Omental fat pad (tissue), 3 donors: ENCODE measurements at regions not wholly inside any gene's neighbourhood (a gene's known extent, or its start where the extent isn't known, plus 50 kb on each side); places are given as distances from the start of the nearest gene placed in this dataset.

ENCODE experiments used
- ATAC-seq: fragments of 150-250 bp; one replicate; pipeline ENCODE4 v1.9.1; 2016; ENCODE audit warnings: mild to moderate bottlenecking, moderate library complexity; ENCODE audit not compliant: low FRiP score
- DNase-seq: peaks from one replicate; pipeline ENCODE4 v3.0.0-alpha.2; 2019; ENCODE audit warnings: low spot score
- TF ChIP-seq, protein P1 (sequence below), 3 donors: fragments of 450-650 bp; IDR thresholded peaks; one replicate each; pipeline ENCODE4 v1.5.1; 2016 to 2017; ENCODE audit warnings: antibody characterized with exemption in 3 of 3, mild to moderate bottlenecking in 3 of 3, moderate library complexity in 2 of 3

DNA sequence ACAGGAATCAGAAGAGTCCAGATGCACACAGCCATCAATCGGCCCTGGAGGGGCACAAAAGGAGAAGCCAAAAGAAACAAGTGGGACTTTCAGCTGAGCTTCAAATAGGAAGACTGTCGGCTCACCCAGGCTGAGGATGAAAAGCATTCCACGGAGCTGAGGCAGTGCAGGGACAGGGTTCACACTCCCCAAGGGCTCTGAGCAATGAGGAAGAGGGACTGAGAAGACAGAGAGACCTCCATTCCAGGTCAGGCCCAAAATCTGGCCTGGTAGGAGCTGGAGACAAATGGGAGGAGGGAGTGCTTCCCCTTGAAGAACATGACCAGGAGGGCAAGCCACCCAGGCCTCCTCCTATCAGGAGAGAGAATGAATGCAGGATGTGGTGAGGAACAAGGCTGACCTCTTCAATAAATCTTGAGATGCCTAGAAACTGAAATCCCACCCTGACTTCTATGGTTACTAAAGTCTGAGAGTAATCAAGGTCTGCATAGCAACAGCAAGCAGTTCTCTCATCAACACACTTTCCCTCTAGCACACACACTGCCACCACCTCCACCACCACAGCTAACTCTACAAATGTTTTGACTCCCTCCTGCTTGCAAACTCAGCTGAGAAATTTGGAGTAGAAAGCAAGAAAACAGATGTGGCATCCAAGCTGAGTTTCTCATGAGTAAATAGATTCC lies 434.4 kb downstream of the TNS1 start:
- DNase-seq (no peak), ATAC-seq (no peak)
- TF ChIP-seq, protein P1, sequence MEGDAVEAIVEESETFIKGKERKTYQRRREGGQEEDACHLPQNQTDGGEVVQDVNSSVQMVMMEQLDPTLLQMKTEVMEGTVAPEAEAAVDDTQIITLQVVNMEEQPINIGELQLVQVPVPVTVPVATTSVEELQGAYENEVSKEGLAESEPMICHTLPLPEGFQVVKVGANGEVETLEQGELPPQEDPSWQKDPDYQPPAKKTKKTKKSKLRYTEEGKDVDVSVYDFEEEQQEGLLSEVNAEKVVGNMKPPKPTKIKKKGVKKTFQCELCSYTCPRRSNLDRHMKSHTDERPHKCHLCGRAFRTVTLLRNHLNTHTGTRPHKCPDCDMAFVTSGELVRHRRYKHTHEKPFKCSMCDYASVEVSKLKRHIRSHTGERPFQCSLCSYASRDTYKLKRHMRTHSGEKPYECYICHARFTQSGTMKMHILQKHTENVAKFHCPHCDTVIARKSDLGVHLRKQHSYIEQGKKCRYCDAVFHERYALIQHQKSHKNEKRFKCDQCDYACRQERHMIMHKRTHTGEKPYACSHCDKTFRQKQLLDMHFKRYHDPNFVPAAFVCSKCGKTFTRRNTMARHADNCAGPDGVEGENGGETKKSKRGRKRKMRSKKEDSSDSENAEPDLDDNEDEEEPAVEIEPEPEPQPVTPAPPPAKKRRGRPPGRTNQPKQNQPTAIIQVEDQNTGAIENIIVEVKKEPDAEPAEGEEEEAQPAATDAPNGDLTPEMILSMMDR (IDR thresholded peaks at IDR 0.05), result no peak

DNA sequence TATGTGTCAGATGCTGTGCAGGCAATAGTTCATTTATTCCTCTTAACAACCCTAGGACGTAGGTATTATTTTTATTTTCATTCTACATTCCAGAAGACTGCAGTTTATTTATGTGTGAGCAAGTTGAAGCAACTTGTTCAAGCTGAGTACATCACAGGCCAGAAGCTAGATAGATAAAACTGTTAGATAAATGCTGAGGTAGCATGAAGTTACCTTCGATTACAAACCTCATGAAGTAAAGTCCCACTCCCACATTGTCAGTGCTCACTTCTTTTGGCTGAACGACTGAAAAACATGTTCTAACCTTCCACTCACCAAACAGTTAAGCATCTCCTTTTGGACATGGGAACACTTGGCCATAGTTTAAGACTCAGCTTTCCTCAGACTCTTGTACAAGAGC lies 439.2 kb downstream of the TNS1 start:
- TF ChIP-seq, protein P1 (IDR thresholded peaks at IDR 0.05), result no peak
- DNase-seq, result no peak
- no peak for ATAC-seq

DNA sequence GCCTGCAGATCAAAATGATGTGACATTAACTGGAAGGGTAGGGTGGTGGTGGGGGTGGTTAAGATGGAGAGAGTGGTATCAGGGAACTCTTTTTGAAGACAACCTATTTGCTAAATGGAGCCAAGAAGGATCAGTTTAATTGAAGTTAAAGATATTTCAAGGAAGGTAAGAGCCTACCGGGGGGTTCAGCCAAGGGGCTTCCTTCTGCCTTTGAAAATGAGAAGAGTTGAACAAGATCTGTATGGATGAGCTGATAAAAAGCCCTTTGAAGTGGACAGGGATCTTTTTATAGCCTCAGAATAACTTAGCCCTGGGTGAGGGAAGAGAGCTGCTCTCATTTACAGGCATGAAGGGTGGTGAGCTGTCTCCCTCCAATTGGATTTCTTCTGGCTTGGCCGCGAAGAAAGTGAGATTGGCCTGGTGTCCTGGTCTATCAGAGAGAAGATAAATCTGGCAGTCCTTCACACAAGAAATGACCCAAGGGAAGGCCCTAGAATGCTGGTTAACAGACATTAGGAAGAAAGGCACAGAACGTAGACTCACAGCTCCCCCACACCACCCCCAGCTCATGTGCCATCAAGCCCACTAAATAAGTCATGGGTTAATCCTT lies 439.8 kb downstream of the TNS1 start:
- no peak for ATAC-seq

DNA sequence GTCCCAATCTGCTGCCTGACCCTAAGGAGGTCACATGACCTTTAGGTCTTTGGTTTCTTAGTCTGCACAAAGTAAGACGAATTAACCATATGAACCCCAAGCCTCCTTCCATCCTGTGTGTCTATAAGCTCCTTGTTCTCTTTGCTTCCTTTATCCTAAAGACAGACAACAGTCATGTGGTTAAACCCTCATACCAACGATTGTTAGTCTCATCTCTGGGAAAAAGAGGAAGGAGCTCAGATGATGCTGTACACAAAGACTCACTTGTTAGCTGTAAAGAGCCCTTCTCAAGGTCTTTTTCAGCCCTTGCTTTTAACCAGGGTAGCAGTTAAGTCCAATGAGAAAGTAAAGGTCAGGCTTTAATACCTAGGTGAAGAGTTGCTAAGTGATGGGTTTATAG lies 443.7 kb downstream of the TNS1 start:
- ATAC-seq, result no peak
- TF ChIP-seq, protein P1 (IDR thresholded peaks at IDR 0.05), result no peak
- no peak for DNase-seq

More for the DNA sequence above, 439.8 kb downstream of the TNS1 start:
- DNase-seq, result no peak
- TF ChIP-seq, protein P1 (IDR thresholded peaks at IDR 0.05), result no peak

DNA sequence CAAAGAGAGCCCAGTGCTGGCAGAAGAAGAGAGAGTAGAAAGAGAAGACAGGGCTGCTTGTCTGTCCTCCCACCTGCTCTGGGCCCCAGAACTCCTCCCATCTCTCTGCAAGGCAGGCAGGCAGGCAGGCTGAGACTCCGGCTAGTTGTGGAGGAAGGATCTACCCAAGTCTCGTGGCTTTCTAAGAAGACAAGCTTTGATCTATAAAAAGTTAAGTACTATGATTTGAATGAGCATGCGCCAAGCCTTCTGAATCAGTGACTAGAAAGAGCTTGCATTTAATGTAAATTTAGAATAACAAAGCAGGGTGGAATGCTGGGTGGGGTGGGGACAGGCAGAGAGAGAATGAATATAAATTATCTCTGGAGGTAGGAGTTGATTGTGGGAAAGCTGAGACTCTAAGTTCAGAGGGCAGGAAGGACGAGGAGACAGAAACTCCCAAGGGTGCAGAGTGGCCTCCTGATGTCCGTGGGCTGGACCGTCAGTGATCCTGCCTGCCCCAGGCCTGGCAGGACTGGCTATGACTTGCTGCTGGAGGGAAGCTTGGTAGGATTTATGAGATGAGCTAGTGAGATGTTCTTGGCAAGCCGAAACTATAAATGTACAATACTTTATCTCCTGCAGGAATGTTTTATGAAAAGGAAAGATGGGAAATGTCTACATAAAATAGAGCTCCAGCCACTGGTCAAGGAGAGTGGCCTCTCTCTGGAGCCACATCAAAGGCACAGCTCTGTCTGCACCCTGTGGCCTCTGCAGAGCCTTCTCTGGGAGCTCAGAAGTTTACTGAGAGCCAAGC lies 447.5 kb downstream of the TNS1 start:
- DNase-seq (no peak), ATAC-seq (peak; percentile 73)
- TF ChIP-seq, protein P1 (IDR thresholded peaks at IDR 0.05), result no peak

DNA sequence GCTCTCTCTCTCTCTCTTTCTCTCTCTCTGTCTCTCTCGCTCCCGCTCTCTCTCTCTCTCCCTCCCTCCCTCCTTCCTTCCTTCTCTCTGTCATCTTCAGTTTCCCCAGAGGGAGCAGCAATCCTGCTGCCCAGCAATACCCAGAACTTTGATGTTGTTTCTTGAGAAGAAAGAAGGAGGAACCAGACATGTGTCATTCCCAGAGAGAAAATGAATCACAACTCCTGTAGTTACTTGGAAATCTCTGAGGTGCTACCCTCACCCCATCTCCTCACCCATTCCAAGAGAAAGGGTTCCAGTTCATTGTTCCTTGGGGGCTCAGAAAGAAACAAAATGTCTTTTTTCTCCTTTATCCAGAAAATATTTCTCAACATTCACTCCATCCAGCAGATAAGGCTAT lies 449.1 kb downstream of the TNS1 start:
- TF ChIP-seq, protein P1 (IDR thresholded peaks at IDR 0.05), result no peak
- no peak for ATAC-seq
- DNase-seq, result no peak
